Kidney (tissue), 13 donors: ENCODE measurements at regions not wholly inside any gene's neighbourhood (a gene's known extent, or its start where the extent isn't known, plus 50 kb on each side); places are given as distances from the start of the nearest gene placed in this dataset.

Source experiments
- DNase-seq, 5 donors: peaks; one replicate each; pipeline ENCODE4 v3.0.0-alpha.2; 2013 to 2020
- FAIRE-seq: peaks from 2 replicates; lab custom pipeline; 2012; peaks lifted over from hg19 to GRCh38; lab: Jason Lieb, UNC
- H3K27ac ChIP-seq, 2 donors: one replicate each; pipeline ENCODE4 v1.7.0; 2013; ENCODE audit warnings: low read depth in 2 of 2, low read length in 2 of 2, inconsistent platforms in 1 of 2
- H3K27me3 ChIP-seq: one replicate; pipeline ENCODE4 v1.7.1; 2013; ENCODE audit warnings: low read length, inconsistent platforms; ENCODE audit not compliant: control insufficient read depth, insufficient read depth
- H3K36me3 ChIP-seq, 3 donors: one replicate each; pipeline versions ENCODE4 v1.7.0 to v1.7.1; 2013; ENCODE audit warnings: low read length in 3 of 3, control low read depth in 1 of 3, inconsistent platforms in 1 of 3; ENCODE audit not compliant: insufficient read depth in 3 of 3, control insufficient read depth in 2 of 3
- H3K4me1 ChIP-seq, 3 donors: one replicate each; pipeline versions ENCODE4 v1.7.0 to v1.7.1; 2013; ENCODE audit warnings: low read length in 3 of 3, inconsistent platforms in 1 of 3, low read depth in 1 of 3; ENCODE audit not compliant: control insufficient read depth in 2 of 3, insufficient read depth in 2 of 3
- H3K4me3 ChIP-seq, 3 donors: one replicate each; pipeline versions ENCODE4 v1.7.0 to v1.8.1; 2013; ENCODE audit warnings: low read length in 3 of 3, control low read depth in 1 of 3, inconsistent platforms in 1 of 3
- H3K9ac ChIP-seq, 3 donors: one replicate each; pipeline versions ENCODE4 v1.7.0 to v1.7.1; 2013; ENCODE audit warnings: low read length in 3 of 3, control low read depth in 1 of 3, inconsistent platforms in 1 of 3
- H3K9me3 ChIP-seq, 3 donors: one replicate each; pipeline versions ENCODE4 v1.7.0 to v1.7.1; 2013; ENCODE audit warnings: low read length in 3 of 3, control low read depth in 1 of 3, inconsistent platforms in 1 of 3; ENCODE audit not compliant: control insufficient read depth in 2 of 3, insufficient read depth in 1 of 3
- intact Hi-C: fragments of 100-400 bp; cut with DNase I; formaldehyde crosslinking; loops from one replicate; pipeline ENCODE4 v1.11.1; 2022
- TF ChIP-seq, protein P1 (sequence below): IDR thresholded peaks from 3 replicates; pipeline ENCODE4 v1.5.1; 2012; ENCODE audit warnings: mild to moderate bottlenecking, moderate library complexity, borderline replicate concordance; ENCODE audit not compliant: insufficient read depth; ENCODE audit errors: extremely low read depth
- donor health status: control.
- donor health status: control.
- donor health status: control.
- donor health status: control.
- donor health status: control.
- donor health status: DM: yes; HTN: yes; CAD: no.
- donor health status: Normal renal cell carcinoma (clear cell type).

DNA sequence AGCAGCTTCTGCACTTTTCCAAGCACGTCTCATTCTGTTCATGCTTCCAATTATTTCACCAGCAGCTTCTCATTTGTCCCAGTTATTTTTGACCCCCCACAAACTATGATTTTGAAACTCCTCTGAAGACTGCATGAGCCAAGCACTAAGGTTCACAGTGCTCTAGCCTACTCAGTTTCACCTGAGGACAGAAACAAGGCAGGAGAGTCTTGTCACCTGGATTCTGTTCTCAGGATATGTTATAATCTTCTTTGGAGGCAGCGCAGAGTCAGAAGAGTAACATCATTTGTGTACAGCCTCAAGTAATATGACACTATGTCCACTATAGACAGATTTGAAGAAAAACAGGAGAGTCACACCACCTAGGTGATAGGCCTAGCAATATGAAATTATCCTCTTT is 985.1 kb upstream of the TSPY4 start:
- Histone ChIP-seq H3K27me3 (no peaks in the 10 kb centered on the region), H3K36me3 (no peaks in the 10 kb centered on the region), H3K9me3 (no peaks in the 10 kb centered on the region), H3K4me3 (no peak overlapping the region), H3K4me1 (no peaks in the 10 kb centered on the region), H3K9ac (no peak overlapping the region), H3K27ac (no peak overlapping the region)
- FAIRE-seq (no peak), DNase-seq (no peak)
- intact Hi-C loops, result no loop called here
- TF ChIP-seq, protein P1, sequence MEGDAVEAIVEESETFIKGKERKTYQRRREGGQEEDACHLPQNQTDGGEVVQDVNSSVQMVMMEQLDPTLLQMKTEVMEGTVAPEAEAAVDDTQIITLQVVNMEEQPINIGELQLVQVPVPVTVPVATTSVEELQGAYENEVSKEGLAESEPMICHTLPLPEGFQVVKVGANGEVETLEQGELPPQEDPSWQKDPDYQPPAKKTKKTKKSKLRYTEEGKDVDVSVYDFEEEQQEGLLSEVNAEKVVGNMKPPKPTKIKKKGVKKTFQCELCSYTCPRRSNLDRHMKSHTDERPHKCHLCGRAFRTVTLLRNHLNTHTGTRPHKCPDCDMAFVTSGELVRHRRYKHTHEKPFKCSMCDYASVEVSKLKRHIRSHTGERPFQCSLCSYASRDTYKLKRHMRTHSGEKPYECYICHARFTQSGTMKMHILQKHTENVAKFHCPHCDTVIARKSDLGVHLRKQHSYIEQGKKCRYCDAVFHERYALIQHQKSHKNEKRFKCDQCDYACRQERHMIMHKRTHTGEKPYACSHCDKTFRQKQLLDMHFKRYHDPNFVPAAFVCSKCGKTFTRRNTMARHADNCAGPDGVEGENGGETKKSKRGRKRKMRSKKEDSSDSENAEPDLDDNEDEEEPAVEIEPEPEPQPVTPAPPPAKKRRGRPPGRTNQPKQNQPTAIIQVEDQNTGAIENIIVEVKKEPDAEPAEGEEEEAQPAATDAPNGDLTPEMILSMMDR, result no peak

DNA sequence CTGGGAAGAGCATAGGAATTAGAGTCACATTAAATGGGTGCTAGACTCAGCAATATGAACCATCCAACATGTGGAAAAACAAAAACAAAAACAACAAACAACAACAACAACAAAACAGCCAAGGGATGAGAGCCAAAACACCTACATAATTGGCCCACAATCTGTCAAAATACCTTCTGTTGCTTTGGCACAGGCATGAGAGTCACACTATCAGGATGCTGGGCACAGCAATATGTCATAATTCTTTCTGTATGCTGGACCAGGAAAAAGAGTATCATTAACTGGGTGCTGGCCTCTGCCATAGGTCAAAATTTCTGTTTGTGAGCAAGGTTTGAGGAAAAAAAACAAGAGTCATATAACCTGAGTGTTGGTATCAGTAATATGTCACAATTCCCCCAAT is 979.1 kb upstream of the TSPY4 start:
- DNase-seq, result no peak
- intact Hi-C loops, result no loop called here

DNA sequence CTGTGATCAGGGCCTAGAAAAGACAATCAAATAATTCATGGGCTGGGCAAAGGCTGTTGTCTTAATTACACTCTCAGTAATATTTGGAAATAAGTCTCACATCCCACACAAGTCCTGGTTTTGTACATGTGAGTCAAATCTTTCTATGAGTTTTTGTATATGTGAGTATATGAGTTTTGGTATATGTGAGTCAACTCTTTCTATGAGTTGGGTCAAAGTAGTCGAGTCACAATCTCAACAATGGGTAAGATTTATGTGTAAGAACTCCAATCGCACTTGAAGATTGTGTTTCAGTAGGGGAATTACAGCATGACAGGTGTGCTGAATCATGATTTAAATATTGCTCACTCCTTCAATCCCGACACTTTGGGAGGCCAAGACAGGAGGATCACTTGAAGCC is 975.5 kb upstream of the TSPY4 start:
- H3K4me1 ChIP-seq, result no peaks in the 10 kb centered on the region
- FAIRE-seq, result no peak
- TF ChIP-seq, protein P1, result no peak
- no peak overlapping the region for H3K9ac ChIP-seq
- H3K36me3 ChIP-seq, result no peaks in the 10 kb centered on the region
- H3K4me3 ChIP-seq, result no peak overlapping the region
- H3K27ac ChIP-seq, result no peak overlapping the region
- no peaks in the 10 kb centered on the region for H3K9me3 ChIP-seq
- no peaks in the 10 kb centered on the region for H3K27me3 ChIP-seq
- no peak for DNase-seq
- intact Hi-C loops, result no loop called here

More for the DNA sequence above, 979.1 kb upstream of the TSPY4 start:
- H3K4me3 ChIP-seq, result no peak overlapping the region
- H3K36me3 ChIP-seq, result no peaks in the 10 kb centered on the region
- H3K9ac ChIP-seq, result no peak overlapping the region
- no peak for FAIRE-seq
- TF ChIP-seq, protein P1, result no peak
- no peaks in the 10 kb centered on the region for H3K9me3 ChIP-seq
- H3K27ac ChIP-seq, result no peak overlapping the region
- no peaks in the 10 kb centered on the region for H3K27me3 ChIP-seq
- no peaks in the 10 kb centered on the region for H3K4me1 ChIP-seq

DNA sequence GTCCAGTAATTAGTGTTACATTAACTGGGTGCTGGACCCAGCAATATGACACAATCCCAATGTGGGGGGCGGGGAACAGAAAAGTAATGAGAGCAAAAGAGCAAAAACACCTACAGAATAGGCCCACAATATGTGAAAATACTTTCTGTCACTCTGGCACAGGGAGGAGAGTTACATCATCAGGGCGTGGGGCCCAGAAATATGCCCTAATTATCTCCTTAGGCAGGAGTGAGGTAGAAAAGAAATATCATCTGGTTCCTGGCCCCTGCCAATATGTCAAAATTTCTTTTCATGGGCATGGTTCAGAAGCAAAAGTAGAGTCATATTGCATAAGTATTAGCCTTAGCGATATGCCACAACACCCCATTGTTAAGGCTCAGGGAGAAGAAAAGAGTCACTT is 959.8 kb upstream of the TSPY4 start:
- no peak for FAIRE-seq
- H3K4me3 ChIP-seq, result no peak overlapping the region
- intact Hi-C loops, result no loop called here
- H3K27ac ChIP-seq, result no peak overlapping the region
- H3K4me1 ChIP-seq, result no peaks in the 10 kb centered on the region
- no peak for DNase-seq
- no peaks in the 10 kb centered on the region for H3K27me3 ChIP-seq
- H3K36me3 ChIP-seq, result no peaks in the 10 kb centered on the region
- TF ChIP-seq, protein P1, result no peak
- H3K9ac ChIP-seq, result no peak overlapping the region
- H3K9me3 ChIP-seq, result no peaks in the 10 kb centered on the region
